Retinal pigment epithelial cell (primary cell): ENCODE measurements at regions not wholly inside any gene's neighbourhood (a gene's known extent, or its start where the extent isn't known, plus 50 kb on each side); places are given as distances from the start of the nearest gene placed in this dataset.

Source experiments
- DNase-seq: peaks from one replicate; pipeline ENCODE4 v3.0.0-alpha.2; 2010; ENCODE audit warnings: low read depth
- H3K4me3 ChIP-seq: 2 replicates; pipeline ENCODE4 v1.5.1; 2011; ENCODE audit warnings: mild to moderate bottlenecking, low read length, control low read depth, moderate library complexity
- CTCF ChIP-seq: conservative IDR thresholded peaks from 2 replicates; pipeline ENCODE4 v1.5.1; 2011; ENCODE audit warnings: low read depth, low read length, control low read depth, inconsistent platforms

GRCh38 chr3:105923140-105923539 is 54.3 kb upstream of the CBLB start:
- no peak for DNase-seq
- H3K4me3 ChIP-seq, result no peak overlapping the region
- TF ChIP-seq CTCF, result no peak

GRCh38 chr3:105927741-105928140 is 58.9 kb upstream of the CBLB start:
- TF ChIP-seq CTCF, result no peak
- H3K4me3 ChIP-seq, result no peak overlapping the region
- no peak for DNase-seq

GRCh38 chr3:105930733-105931132 is 61.9 kb upstream of the CBLB start:
- no peak for TF ChIP-seq CTCF
- H3K4me3 ChIP-seq, result no peak overlapping the region
- DNase-seq, result no peak

- H3K4me3 ChIP-seq, result no peak overlapping the region
- DNase-seq, result no peak
- no peak for TF ChIP-seq CTCF
Measured at GRCh38 chr3:105931500-105931899, 62.7 kb upstream of the CBLB start.

- TF ChIP-seq CTCF, result no peak
- H3K4me3 ChIP-seq, result no peak overlapping the region
- DNase-seq, result no peak
Measured at GRCh38 chr3:105933871-105934270, 65.1 kb upstream of the CBLB start.

- H3K4me3 ChIP-seq, result no peak overlapping the region
- no peak for TF ChIP-seq CTCF
- no peak for DNase-seq
Measured at GRCh38 chr3:105938101-105938500, 69.3 kb upstream of the CBLB start.

- no peak overlapping the region for H3K4me3 ChIP-seq
- DNase-seq, result no peak
- TF ChIP-seq CTCF, result no peak
Measured at GRCh38 chr3:105938806-105939205, 70.0 kb upstream of the CBLB start.
